ENCODE measurements at regions not wholly inside any gene's neighbourhood (a gene's known extent, or its start where the extent isn't known, plus 50 kb on each side); places are given as distances from the start of the nearest gene placed in this dataset.
A peak's percentile ranks its signal among the peaks of the same experiment; 100 is the strongest.

DNA sequence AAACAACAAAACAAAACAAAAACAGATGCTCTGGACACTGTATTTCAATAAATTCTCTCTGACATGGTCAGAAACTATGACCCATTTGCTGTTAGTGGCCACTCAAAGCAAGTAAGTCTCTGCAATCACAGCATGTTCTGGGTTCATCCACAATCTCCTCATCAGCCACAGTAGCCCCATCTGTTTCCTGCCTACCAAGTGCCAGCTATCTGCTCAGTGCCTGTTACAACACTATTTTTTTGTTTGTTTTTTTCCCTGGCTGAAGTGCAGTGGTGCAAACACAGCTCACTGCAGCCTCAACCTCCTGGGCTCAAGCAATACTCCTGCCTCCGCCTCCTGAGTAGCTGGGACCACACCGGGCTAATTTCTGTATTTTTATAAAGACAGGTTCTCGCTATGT, 137.9 kb downstream of the SOX9 start:
- DNase-seq (ENCODE audit: low read depth, low spot score): no peak

DNA sequence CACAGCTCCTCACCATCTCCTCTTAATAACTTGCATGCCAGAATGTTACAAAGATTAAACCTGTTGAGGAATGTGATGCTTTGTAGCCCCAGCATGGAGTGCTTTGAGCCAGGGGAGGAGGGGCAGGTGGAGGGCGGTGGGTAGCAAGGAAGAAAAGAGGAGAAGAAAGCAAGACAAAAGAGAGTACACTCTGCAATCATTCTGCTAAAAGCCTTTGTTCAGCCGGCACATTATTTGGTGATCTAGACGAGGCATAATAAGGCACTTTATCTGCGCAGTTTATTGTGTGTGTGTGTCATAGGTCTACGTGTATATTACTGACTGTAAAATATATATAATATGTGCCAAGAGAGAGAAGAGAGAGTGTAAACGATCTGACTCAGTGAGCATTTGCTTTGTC, 139.1 kb downstream of the SOX9 start:
- no peak for DNase-seq (ENCODE audit: low read depth, low spot score)

DNA sequence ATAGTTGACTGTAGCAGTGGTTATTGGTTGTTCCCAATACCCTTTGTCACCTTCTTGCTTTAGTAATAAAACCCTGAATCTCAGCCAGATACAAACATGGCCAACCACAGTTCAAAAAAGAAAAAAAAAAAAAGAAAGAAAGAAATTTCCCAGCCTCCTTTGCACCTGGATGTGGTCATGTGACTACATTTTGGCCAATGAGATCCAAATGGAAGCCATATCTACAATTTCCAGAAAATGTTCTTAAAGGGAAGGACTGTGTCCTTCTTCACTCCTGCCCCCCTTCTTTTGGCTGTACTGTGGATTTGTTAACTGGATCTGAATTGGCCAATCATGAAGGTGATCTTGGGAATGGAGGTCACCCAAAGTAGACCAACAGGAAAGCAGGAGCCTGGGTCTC, 141.9 kb downstream of the SOX9 start:
- no peak for DNase-seq (ENCODE audit: low read depth, low spot score)

DNA sequence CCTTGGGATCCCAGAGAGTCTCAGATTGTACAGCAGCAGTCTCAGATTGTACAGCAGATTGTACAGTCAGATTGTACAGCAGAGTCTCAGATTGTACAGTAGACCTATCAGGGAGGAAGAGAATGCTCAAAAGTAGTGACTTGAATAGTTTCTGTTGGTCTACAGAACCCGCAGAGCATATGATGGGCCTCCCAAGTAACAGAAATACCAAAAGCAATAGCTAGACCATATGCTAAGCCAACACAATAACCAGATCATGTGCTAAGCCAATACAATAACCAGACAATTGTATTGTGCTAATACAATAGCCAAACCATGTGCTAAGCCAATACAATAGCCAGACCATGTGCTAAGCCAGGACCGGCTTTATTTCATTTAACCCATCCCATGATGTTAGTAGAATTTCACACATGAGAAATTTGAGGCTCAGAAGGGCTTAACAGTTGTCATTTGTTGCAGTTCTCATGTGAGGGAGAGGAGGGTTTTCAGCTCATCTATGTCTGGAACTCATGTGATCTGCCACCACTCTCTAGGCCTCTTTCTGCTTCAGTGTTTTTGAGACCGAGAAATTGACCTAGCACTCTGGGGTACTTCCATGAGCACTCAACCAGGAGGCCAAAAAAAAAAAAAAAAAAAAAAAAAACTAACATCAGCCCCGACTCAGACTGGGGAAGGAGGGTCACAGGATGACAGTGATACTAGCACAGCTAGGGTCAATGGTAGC, 144.0 kb downstream of the SOX9 start:
- DNase-seq (ENCODE audit: low read depth, low spot score): no peak

DNA sequence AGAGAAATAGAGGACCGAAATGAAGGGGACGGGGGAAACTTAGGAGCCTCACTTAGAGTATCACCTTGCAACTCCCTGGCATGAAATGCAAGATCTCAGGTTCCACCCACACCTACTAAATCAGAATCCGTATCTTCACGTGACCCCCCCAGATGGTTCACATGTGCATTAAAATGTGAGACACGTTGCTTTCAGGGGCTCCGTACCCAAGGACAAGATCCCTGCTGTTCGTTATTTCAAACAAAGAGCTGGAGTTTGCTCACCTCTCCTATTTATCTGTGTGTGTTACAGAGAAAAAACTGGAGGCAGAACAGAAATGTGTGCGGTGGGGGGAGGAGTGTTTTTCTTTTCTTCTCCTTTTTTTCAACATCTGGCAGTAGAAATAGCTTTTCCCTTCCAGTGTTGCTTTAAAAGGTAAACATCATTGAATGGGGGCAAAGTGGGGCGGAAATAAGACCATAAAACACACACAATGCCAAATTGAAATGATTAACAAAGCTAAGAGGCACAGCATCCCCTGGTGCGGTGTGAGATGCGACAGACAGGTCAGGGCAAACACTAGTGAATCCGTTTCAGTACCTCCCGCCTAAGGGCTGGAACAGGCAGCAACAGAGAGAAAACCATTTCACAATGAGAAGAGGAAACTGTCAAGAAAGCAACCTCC, 145.4 kb downstream of the SOX9 start:
- peak; percentile 7 for DNase-seq (ENCODE audit: low read depth, low spot score)

DNA sequence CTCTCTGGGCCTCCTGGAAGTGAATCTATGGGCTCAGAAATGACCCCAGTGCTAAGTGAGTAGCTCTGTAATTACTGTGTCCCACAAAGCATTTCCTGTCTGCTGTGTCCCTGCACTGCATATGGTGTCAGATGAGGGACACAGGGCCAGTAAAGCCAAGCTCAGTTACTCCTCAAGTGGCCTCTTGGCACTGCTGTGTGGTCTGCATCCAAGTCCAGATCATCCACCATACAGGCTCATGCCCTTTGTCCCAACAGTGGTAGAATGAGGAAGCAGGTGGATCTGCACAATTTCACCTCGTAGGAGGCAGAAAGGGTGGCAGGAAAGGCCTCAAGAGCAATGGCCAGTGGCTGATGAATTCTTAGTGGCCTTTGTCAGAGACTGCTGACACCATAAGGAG, 146.8 kb downstream of the SOX9 start:
- no peak for DNase-seq (ENCODE audit: low read depth, low spot score)

DNA sequence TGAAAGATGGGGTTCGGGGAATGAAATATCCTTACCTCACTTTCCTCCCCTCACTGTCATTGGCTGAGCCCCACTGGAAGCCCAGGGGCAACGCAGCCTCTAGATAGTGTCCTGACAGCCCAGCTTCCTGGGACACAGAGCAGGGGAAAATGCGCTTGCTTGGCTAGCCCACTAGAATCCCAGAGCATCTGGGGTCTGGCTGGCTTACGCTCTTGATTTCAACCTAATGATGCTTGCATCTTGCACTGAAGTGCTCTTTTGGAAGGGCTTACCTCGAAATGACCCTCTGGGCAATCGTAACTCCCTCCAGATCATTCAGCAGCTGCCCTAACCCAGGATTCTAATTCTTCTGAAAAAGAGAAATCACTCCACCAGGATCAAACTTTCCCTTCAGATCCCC, 147.6 kb downstream of the SOX9 start:
- DNase-seq (ENCODE audit: low read depth, low spot score): no peak

DNA sequence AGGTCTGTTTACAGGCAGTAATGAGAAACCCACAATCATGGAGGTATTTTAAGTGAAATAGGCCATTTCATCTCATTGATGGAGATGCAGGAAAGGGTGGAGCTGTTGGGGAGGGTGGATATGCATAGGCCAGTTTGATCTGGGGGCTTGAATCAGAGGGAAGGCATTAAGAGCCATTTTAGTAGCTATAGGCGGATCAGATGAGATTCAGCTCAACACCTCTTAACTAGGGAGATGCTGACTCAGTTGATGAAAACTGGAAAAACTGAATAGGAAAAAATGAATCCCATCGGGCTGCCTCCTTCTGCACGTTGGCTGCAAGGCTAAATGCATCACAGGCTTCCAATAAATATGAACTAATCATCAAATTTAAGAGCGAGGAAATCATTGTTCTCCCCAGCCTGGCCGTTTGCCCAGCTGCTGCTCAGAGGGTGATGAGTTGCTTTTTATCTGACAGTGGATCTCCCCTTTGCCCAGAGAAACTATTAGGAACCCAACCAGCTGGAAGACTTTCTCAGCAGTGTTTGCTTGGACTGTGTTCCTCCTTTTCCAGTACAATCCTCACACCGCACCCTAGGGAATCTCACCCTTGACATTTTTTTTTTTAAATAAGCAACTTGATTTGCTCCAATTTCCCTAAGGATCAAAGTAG, 149.6 kb downstream of the SOX9 start:
- DNase-seq (ENCODE audit: low read depth, low spot score): no peak

DNA sequence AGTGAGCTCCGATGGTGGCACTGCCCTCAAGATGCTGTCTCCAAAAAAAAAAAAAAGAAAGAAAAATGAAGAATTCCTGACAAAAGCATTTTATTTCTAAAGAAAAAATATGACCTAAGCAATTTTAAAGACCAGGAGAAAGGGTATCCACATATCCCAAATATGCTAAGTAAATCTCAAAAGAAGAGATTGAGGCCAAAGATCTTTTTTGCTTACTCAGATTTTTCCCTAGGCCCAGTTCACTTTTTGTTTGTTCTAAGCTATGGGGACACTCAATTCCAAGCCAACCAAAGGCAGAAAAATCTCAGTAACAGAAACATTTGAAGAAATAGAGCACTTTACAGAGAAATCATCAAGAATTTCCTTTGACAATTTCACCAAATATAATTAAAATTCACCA, 150.8 kb downstream of the SOX9 start:
- no peak for DNase-seq (ENCODE audit: low read depth, low spot score)

DNA sequence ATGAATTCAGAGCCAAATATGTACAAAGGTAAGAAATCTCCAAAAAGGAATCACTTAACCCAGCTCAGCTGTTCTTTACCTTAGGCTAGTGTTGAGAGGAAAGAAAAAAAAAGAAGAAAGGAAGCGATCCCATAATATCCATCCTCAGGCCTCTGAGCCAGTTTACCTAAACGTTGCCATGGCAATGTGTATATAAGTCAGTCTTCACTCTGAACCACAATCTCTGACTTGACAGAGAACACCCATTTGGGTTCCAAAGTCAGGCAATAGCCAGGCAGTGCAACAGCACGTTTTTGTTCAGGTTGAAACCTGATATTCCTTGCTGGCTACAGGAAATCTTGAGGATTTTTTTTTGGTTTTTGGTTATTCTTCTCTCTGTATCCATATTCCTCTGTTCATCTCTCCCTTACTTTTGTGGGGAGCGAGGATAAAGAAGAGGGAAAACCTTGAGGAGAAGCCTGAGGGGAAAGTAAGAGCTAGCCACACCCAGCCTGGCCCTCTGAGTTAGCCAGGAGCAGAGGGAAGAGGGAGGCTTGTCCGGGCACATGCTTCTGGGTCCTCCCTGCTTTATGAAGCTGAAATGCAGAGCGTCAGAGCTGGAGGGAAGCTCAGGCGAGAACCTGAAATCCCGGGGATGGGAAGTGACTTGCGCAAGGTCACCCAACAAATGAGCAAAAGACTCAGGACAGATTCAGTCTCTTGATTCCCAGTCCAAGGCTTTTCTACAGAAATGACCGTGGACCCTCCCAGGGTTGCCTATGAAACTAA, 152.7 kb downstream of the SOX9 start:
- DNase-seq (ENCODE audit: low read depth, low spot score): peak; percentile 18

DNA sequence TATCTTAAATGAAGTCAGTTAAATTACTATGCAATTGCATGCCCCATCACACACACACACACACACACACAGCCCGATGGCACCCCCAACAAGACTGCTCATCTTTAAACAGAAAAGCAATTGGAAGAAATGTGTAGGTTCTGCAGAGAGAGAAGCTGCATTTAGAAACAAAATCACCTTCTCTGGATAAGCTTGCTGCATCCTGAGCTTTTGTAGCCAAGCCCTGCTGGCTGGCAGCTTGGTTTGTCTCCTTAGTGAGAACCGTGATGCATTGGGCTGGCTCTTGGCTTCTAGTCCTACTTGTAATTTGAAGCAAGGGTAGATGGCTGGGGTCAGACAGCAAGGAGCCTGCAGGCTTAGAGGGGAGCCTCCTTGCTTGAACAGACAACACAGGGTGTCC, 153.8 kb downstream of the SOX9 start:
- DNase-seq (ENCODE audit: low read depth, low spot score): no peak

DNA sequence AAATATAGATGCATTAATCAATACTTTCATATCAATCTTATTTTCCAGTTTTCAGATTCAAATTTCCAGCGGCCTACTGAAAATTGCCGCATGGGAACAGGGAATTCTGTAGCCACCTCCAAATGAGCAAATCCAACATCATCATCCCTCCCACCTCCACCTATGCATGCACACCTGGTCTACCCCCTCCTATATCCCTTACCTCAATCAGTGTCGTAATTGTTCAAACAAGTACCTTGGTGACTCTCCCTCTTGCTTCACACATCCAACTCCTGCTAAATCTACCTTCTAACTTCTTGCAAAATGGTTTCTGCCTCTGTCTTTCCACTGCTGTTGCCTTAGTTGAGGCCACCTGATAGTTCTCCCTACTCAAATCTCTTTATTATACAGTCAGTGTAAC, 160.1 kb downstream of the SOX9 start:
- DNase-seq (ENCODE audit: low read depth, low spot score): no peak

DNA sequence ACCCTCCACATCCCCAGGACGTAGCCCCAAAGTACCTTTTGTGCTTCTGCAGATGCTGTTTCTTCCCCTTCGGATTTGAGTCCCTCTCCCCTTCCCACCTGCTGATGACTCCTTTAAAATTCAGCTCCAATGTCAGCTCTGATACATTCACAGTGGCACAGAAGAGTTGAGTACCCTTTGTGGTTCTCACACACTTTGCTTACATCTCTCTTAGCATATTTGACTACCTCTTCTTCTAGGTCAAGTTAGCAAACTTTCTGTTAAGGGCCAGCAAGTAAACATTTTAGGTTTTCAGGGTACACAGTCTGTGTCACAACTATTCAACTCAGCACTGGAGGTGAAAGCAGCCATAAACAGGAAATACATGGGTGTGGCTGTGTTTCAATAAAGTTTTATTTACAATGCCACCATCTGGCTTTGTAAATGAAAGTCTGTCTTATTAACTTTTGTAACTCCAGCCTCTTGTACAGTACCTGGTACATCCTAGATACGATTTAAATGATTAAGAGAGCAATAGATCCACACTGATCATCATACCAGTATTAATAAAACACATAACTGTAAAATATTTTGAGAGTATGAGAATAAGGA, 161.7 kb downstream of the SOX9 start:
- DNase-seq (ENCODE audit: low read depth, low spot score): no peak

DNA sequence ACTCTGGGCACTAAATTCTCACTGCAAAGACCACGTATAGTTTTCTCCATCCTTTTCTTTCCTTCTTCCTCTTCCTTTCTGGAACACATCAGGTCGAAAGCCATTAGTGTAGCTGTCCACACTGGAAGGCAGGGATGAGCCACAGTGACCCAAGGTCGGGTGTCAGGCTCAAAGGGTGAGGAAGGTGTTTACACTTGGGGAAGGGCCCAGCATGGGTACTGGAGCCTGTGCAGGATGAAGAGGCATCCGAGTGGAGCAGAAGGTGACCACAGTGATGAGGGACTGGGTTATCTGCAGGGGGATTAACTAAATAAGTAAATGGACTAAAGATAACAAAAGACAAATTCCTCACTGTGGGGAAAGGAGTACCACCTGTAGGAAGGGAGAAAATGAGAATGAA, 164.0 kb downstream of the SOX9 start:
- DNase-seq (ENCODE audit: low read depth, low spot score): no peak

DNA sequence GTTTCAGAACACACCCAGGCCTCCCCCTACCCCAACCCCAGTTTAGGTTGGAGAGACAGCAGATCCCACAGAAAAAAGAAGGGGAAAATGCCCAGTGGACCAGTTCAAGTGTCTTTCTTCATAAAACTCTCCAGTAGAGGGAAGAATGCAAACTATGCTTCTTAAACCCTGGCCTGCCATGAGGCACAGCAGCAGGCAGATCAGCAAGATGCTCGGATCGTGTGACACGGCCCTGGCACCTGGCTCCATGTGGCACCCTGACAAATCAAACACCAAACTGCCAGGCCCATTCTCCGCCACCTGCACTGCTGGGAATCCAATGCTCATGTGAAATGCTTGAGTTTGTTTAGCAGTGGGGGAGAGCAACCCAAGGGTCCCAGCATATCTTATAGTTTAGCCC, 166.8 kb downstream of the SOX9 start:
- no peak for DNase-seq (ENCODE audit: low read depth, low spot score)

DNA sequence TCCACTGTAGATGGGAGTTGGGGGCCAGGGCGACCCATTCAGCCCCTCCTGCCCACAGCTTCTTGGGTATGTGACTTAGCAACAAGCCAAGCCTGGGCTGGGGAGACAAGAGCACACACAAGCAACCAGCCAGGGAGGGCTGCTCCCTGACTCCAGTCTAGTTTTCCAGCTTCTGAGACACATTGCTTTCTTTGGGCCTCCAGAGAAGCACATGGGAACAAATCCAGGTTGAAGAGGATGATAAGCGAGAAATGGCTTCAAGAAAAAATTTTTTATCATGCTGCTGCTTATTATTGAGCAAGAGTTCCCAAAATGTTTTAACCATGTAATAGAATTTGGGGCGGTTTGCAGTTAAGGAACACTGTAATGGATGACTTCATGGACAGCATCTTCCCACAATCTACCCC, 173.7 kb downstream of the SOX9 start:
- DNase-seq (ENCODE audit: low read depth, low spot score): no peak

DNA sequence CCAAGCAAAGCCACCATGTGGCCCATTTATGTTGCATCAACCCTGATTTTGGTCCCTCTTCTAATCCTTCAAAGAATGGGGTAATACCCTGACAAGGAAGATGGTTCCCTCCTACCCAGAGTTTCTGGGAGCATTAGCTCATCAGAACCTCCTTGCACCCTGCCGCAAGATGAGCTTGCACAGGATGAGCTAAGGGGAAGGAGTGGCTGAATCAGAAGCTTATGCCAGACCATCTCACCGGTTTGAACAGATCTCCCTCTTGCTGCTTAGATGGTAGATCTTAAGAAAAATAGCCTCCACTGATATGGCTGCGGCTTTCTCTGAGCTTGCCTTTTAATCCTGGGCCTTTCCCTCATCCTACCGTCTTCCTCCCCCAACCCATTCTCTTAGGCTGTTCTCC, 175.1 kb downstream of the SOX9 start:
- no peak for DNase-seq (ENCODE audit: low read depth, low spot score)

DNA sequence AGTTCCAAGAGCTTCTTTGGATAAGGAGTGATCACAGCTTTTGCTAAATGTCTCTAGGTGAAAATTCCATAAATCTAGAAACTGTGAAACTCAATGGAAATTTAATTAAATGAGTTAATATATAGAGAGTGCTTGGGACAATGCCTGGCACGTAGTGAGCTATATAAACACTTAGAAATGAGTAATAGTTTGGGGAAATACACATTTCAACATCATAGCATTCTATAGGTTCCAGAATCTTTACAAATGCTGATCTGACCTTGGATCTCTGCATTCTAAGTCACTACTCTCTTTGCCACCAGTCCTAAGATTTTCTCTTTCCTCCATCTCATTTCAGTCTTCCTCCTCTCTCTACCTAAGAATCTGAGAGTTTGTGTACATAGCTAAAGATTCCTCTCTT, 175.6 kb downstream of the SOX9 start:
- DNase-seq (ENCODE audit: low read depth, low spot score): no peak

DNA sequence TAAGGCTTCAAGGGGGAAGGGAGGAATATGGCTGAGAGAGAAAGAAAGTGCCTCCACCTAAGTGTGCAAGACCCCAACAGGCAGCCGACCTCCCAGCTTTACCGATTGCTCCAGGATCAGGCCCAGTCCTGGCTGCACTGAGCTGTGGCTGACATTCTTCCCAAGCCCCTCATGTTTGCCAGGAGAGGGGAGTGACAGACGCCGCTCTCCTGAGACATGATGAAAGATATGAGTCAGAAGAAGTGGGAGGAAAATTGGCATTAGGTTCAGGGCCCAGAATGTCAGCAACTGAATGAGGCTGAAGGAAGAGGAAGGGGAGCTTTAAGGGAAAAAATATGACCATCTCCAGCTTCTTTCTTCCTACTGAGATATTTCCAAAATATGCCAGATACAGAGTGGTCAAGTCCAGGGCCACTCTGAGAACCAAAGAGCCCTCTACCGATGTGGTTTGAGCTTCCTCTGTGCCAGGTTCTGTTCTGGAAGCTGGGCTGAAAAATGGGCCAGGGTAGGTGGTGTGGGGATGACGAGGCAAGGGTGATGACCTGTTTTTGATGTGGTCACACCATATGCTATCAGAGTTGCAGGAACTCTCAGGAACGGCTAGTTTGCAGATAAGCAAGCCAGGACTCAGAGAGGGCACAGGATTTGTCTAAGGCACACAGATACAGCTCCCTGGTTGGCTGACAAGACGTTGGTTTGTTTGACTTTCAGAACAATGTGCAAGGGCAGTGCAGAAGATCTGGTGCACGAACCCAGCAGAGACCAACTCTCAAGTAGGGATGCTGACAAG, 176.7 kb downstream of the SOX9 start:
- peak; percentile 62 for DNase-seq (ENCODE audit: low read depth, low spot score)

DNA sequence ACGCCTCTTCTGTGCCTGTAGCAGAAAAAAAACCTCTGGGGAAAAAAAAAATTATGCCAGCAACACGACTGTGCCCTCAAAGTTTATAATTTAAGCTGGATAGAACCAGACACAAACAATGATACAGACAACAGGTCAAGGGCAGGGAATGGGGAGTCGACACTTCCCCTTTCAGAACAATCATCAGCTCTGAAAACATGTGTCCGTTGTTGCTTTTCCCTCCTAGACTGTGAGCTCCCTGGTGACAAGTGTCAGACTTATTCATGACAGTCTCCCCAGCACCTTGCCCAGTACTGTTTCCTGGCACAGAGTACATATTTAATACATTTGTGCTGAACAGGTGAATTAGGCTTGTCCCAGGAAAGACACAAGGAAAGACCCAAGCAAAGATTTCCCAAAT, 178.3 kb downstream of the SOX9 start:
- no peak for DNase-seq (ENCODE audit: low read depth, low spot score)

DNA sequence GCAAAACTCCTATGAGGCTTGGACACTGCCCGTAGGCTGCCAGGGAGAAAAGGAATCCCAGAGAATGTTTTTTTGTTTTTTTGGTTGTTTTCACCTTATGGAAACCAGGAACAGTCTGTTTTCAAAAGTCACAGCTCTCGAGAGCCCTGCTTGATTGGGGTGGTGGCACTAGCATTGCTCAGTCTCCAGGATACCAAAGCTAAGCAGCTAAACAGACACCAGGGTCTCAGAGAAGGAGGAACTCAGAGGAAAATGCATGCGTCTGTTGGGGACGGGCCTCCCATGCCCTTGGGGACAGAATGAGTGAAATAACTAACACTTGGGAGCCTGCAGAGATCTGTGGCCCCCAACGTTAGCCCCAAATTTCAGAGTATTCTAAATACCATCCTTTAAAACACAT, 178.8 kb downstream of the SOX9 start:
- DNase-seq (ENCODE audit: low read depth, low spot score): no peak

Data from astrocyte of the hippocampus (primary cell).